IMR-90 (cell line): ENCODE measurements at regions not wholly inside any gene's neighbourhood (a gene's known extent, or its start where the extent isn't known, plus 50 kb on each side); places are given as distances from the start of the nearest gene placed in this dataset.

Source experiments
- ATAC-seq: fragments of 200-7000 bp; cut with Tn5 transposase; 2 replicates; pipeline ENCODE4 v1.9.1; 2020; ENCODE audit warnings: low read depth, mild to moderate bottlenecking, moderate library complexity
- BruUV-seq: library from RNA; stranded (reverse); fragments of 400-500 nt; replicated peaks from 2 replicates; lab custom pipeline; 2021; lab: Mats Ljungman, UMichigan
- CTCF ChIA-PET: fragments of 300-600 bp; formaldehyde crosslinking; extraction: SDS; loops from one replicate; lab custom pipeline; 2021; ENCODE audit warnings: antibody characterized with exemption; lab: Yijun Ruan, JAX
- POLR2A ChIA-PET: fragments of 300-600 bp; sonication (Branson Sonifier 250); formaldehyde crosslinking; loops from one replicate; lab custom pipeline; 2022; ENCODE audit warnings: antibody characterized with exemption; ENCODE audit not compliant: unreplicated experiment; lab: Charles Lee
- DNase-seq: peaks from one replicate; pipeline ENCODE4 v3.0.0; 2013
- H2AFZ ChIP-seq: replicated peaks from 2 replicates; pipeline ENCODE3; 2013; ENCODE audit warnings: low read length, mild to moderate bottlenecking; ENCODE audit not compliant: poor library complexity
- H2AK5ac ChIP-seq: 2 replicates; pipeline ENCODE4 v1.6.1; 2013; ENCODE audit warnings: low read depth, low read length, inconsistent platforms
- H2AK9ac ChIP-seq: replicated peaks from 2 replicates; pipeline ENCODE3; 2013; ENCODE audit warnings: mild to moderate bottlenecking, low read depth, low read length, moderate library complexity; ENCODE audit not compliant: poor library complexity
- H2BK120ac ChIP-seq: 2 replicates; pipeline ENCODE4 v1.6.1; 2013; ENCODE audit warnings: low read depth, low read length, inconsistent platforms
- H2BK15ac ChIP-seq: 3 replicates; pipeline ENCODE4 v1.6.1; 2013; ENCODE audit warnings: low read depth, low read length, inconsistent platforms
- H2BK20ac ChIP-seq: 2 replicates; pipeline ENCODE4 v1.6.1; 2013; ENCODE audit warnings: low read depth, mild to moderate bottlenecking, inconsistent platforms, low read length, moderate library complexity
- H2BK5ac ChIP-seq: 2 replicates; pipeline ENCODE4 v1.6.1; 2013; ENCODE audit warnings: mild to moderate bottlenecking, low read depth, low read length, inconsistent platforms; ENCODE audit not compliant: poor library complexity, severe bottlenecking
- H3K14ac ChIP-seq: replicated peaks from 2 replicates; pipeline ENCODE4 v1.6.1; 2013; ENCODE audit warnings: low read depth, low read length, inconsistent platforms
- H3K18ac ChIP-seq: 2 replicates; pipeline ENCODE4 v1.6.1; 2013; ENCODE audit warnings: low read depth, low read length, control low read depth
- H3K23ac ChIP-seq: 2 replicates; pipeline ENCODE4 v1.6.1; 2013; ENCODE audit warnings: low read depth, low read length, inconsistent platforms
- H3K27ac ChIP-seq: 2 replicates; pipeline ENCODE4 v1.5.1; 2013; ENCODE audit warnings: mild to moderate bottlenecking, control low read depth, low read length; ENCODE audit not compliant: insufficient read depth
- H3K27me3 ChIP-seq: 2 replicates; pipeline ENCODE4 v1.6.1; 2013; ENCODE audit warnings: low read length; ENCODE audit not compliant: control insufficient read depth, insufficient read depth
- H3K36me3 ChIP-seq: 2 replicates; pipeline ENCODE4 v1.6.1; 2013; ENCODE audit warnings: low read length, mixed read lengths; ENCODE audit not compliant: control insufficient read depth, insufficient read depth
- H3K4ac ChIP-seq: 2 replicates; pipeline ENCODE4 v1.6.1; 2013; ENCODE audit warnings: low read depth, low read length, inconsistent platforms
- H3K4me1 ChIP-seq: 2 replicates; pipeline ENCODE4 v1.6.1; 2013; ENCODE audit warnings: low read length, mixed read lengths; ENCODE audit not compliant: control insufficient read depth, insufficient read depth
- H3K4me2 ChIP-seq: 2 replicates; pipeline ENCODE4 v1.6.1; 2013; ENCODE audit warnings: low read depth, mild to moderate bottlenecking, control low read depth, low read length, moderate library complexity
- H3K4me3 ChIP-seq: 2 replicates; pipeline ENCODE4 v1.5.1; 2013; ENCODE audit warnings: low read depth, mild to moderate bottlenecking, control low read depth, low read length, moderate library complexity; ENCODE audit not compliant: insufficient read depth
- H3K56ac ChIP-seq: 2 replicates; pipeline ENCODE4 v1.6.1; 2013; ENCODE audit warnings: low read length, inconsistent platforms; ENCODE audit not compliant: insufficient read depth; ENCODE audit errors: extremely low read depth
- H3K79me1 ChIP-seq, 2 experiments: 2 replicates each; pipeline ENCODE4 v1.6.1; 2013; ENCODE audit warnings: low read length in 2 of 2, inconsistent platforms in 1 of 2, low read depth in 1 of 2
- H3K9ac ChIP-seq: 2 replicates; pipeline ENCODE4 v1.6.1; 2013; ENCODE audit warnings: low read depth, low read length, control low read depth
- H3K9me1 ChIP-seq: 2 replicates; pipeline ENCODE4 v1.6.1; 2013; ENCODE audit warnings: low read length, inconsistent platforms; ENCODE audit not compliant: insufficient read depth
- H3K9me3 ChIP-seq: 2 replicates; pipeline ENCODE4 v1.6.1; 2013; ENCODE audit warnings: low read length; ENCODE audit not compliant: control insufficient read depth, insufficient read depth
- H4K20me1 ChIP-seq: 2 replicates; pipeline ENCODE4 v1.6.1; 2013; ENCODE audit warnings: low read length, inconsistent platforms; ENCODE audit not compliant: insufficient read depth
- H4K5ac ChIP-seq: 2 replicates; pipeline ENCODE4 v1.6.1; 2013; ENCODE audit warnings: mild to moderate bottlenecking, low read depth, low read length, control low read depth
- H4K8ac ChIP-seq, 2 experiments: 2 replicates each; pipeline ENCODE4 v1.6.1; 2013; ENCODE audit warnings: low read depth in 2 of 2, low read length in 2 of 2, control low read depth in 1 of 2, inconsistent platforms in 1 of 2
- H4K91ac ChIP-seq: 2 replicates; pipeline ENCODE4 v1.6.1; 2013; ENCODE audit warnings: low read depth, low read length, inconsistent platforms; ENCODE audit not compliant: insufficient read depth
- CEBPB ChIP-seq: IDR thresholded peaks from 2 replicates; pipeline ENCODE4 v1.6.1; 2012; ENCODE audit warnings: low read depth, low read length, improper control_type of control experiment
- CTCF ChIP-seq: conservative IDR thresholded peaks from 2 replicates; pipeline ENCODE4 v1.5.1; 2012; ENCODE audit warnings: mild to moderate bottlenecking, low read depth, low read length, improper control_type of control experiment
- ELK1 ChIP-seq: fragments of 150-350 bp; IDR thresholded peaks from 2 replicates; pipeline ENCODE4 v1.6.1; 2016; ENCODE audit warnings: low read depth, mild to moderate bottlenecking, low read length, moderate library complexity, borderline replicate concordance
- MAZ ChIP-seq: IDR thresholded peaks from 2 replicates; pipeline ENCODE4 v1.6.1; 2012; ENCODE audit warnings: low read depth, mild to moderate bottlenecking, low read length, improper control_type of control experiment, moderate library complexity, borderline replicate concordance
- SMC3 ChIP-seq: fragments of 150-350 bp; IDR thresholded peaks from 2 replicates; pipeline ENCODE4 v1.6.1; 2016; ENCODE audit warnings: low read depth, mild to moderate bottlenecking, antibody characterized with exemption, low read length, moderate library complexity
- WGBS, 2 experiments: methylation state at CpG; one replicate each; pipeline versions ENCODE4 v1.1.5 to v1.1.7; 2013; ENCODE audit warnings: missing lambda C conversion rate in 2 of 2; ENCODE audit not compliant: insufficient read length in 1 of 2; ENCODE audit errors: extremely low coverage in 2 of 2; 5-methylcytosine and 5-hydroxymethylcytosine counted together
- dilution Hi-C: fragments of 300-500 bp; cut with HindIII; formaldehyde crosslinking; loops from one replicate; pipeline ENCODE4 v1.14.3; 2018; ENCODE audit warnings: low sequenced_read_pairs; ENCODE audit not compliant: unreplicated experiment
- in situ Hi-C: fragments of 300-500 bp; cut with MboI; formaldehyde crosslinking; loops from 3 replicates; pipeline ENCODE4 v1.14.3; 2019; ENCODE audit warnings: low sequenced_read_pairs, inconsistent platforms, mixed read lengths
- intact Hi-C: fragments of 100-400 bp; cut with micrococcal nuclease; formaldehyde crosslinking; loops from 2 replicates; pipeline ENCODE4 v1.10.0; 2022

- Histone ChIP-seq H4K8ac (peak overlapping the region; percentile 23 to 95), H3K36me3 (no peaks in the 10 kb centered on the region), H3K14ac (peak overlapping the region; percentile 89; the same call in 1 of the 2 replicates), H2AK9ac (no peak overlapping the region), H3K9ac (no peak overlapping the region), H3K9me1 (peaks cover 19% of the 10 kb centered on the region), H3K18ac (no peak overlapping the region; the same call in 1 of the 2 replicates), H2AK5ac (peak overlapping the region; percentile 96), H3K27ac (no peak overlapping the region), H4K20me1 (no peaks in the 10 kb centered on the region), H4K5ac (peak overlapping the region; percentile 26; the same call in 1 of the 2 replicates), H2BK120ac (peak overlapping the region; percentile 92), H4K91ac (peak overlapping the region; percentile 60), H3K56ac (no peak overlapping the region), H2BK20ac (peak overlapping the region; percentile 80), H3K27me3 (no peaks in the 10 kb centered on the region), H2AFZ (no peak overlapping the region), H3K79me1 (peaks cover 17 to 54% of the 10 kb centered on the region in 2 experiments), H3K4me2 (no peak overlapping the region), H2BK5ac (no peak overlapping the region), H3K4me1 (peaks cover 21% of the 10 kb centered on the region), H3K23ac (peak overlapping the region; percentile 29; the same call in 1 of the 2 replicates), H2BK15ac (peak overlapping the region; percentile 91; the same call in 2 of the 3 replicates), H3K9me3 (no peaks in the 10 kb centered on the region), H3K4ac (peak overlapping the region; percentile 93; the same call in 1 of the 2 replicates), H3K4me3 (no peak overlapping the region)
- TF ChIP-seq CEBPB (no peak), CTCF (no peak), SMC3 (no peak), ELK1 (no peak), MAZ (no peak)
- no peak for DNase-seq
- POLR2A ChIA-PET = no interaction called here
- CTCF ChIA-PET = no interaction called here
- BruUV-seq = no TSS peak
- dilution Hi-C loops = no loop called here
- WGBS, 2 experiments = no CpG with 5 or more reads among the region's 2 CpGs
- in situ Hi-C loops = no loop called here
- intact Hi-C loops = no loop called here
- no peak for ATAC-seq
Observed at GRCh38 chr13:107252428-107252827, 684.5 kb upstream of the ARGLU1 start.
